BJ (cell line): ENCODE measurements at regions not wholly inside any gene's neighbourhood (a gene's known extent, or its start where the extent isn't known, plus 50 kb on each side); places are given as distances from the start of the nearest gene placed in this dataset.

Source experiments
- CTCF ChIA-PET: fragments of 350-600 bp; formaldehyde crosslinking; extraction: SDS; loops from one replicate; lab custom pipeline; 2021; ENCODE audit warnings: antibody characterized with exemption, inconsistent platforms; lab: Yijun Ruan, JAX
- POLR2A ChIA-PET: fragments of 300-600 bp; sonication (Branson Sonifier 250); formaldehyde crosslinking; extraction: SDS; loops from one replicate; lab custom pipeline; 2021; ENCODE audit warnings: antibody characterized with exemption; lab: Charles Lee
- DNase-seq: peaks from one replicate; pipeline ENCODE4 v3.0.0-alpha.2; 2011; ENCODE audit warnings: low read depth
- H3K27me3 ChIP-seq: 2 replicates; pipeline ENCODE4 v1.6.0; 2011; ENCODE audit warnings: low read length; ENCODE audit not compliant: control insufficient read depth, insufficient read depth
- H3K36me3 ChIP-seq: 2 replicates; pipeline ENCODE4 v1.5.1; 2011; ENCODE audit warnings: low read length; ENCODE audit not compliant: control insufficient read depth, insufficient read depth
- H3K4me3 ChIP-seq: 2 replicates; pipeline ENCODE4 v1.5.1; 2011; ENCODE audit warnings: low read depth, mild to moderate bottlenecking, control low read depth, low read length
- TF ChIP-seq, protein P1 (sequence below): IDR thresholded peaks from 2 replicates; pipeline ENCODE4 v1.5.1; 2011; ENCODE audit warnings: low read depth, mild to moderate bottlenecking, control low read depth, inconsistent platforms, low read length, moderate library complexity; ENCODE audit not compliant: insufficient read depth

DNA sequence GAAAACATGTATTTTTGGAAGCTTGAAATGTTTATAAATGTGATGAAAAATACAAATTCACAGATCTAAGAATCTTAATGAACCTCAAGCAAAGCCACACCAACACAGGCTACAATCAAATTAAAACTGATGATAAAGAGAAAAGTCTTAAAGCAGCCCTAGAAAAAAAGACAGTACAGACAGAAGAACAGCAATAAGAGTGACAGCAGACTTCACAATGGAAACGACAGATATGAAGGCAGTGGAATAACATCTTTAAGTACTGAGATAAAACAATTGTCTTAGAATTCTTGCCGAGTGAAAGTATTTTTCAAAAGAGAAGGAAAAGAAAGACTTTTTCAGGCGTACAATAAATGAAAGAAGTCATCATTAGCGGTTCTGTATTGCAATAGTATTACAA is 423.6 kb upstream of the LCORL start:
- POLR2A ChIA-PET, result no interaction called here
- CTCF ChIA-PET, result no interaction called here
- no peaks in the 10 kb centered on the region for H3K27me3 ChIP-seq
- DNase-seq, result no peak
- no peak overlapping the region for H3K4me3 ChIP-seq
- TF ChIP-seq, protein P1, sequence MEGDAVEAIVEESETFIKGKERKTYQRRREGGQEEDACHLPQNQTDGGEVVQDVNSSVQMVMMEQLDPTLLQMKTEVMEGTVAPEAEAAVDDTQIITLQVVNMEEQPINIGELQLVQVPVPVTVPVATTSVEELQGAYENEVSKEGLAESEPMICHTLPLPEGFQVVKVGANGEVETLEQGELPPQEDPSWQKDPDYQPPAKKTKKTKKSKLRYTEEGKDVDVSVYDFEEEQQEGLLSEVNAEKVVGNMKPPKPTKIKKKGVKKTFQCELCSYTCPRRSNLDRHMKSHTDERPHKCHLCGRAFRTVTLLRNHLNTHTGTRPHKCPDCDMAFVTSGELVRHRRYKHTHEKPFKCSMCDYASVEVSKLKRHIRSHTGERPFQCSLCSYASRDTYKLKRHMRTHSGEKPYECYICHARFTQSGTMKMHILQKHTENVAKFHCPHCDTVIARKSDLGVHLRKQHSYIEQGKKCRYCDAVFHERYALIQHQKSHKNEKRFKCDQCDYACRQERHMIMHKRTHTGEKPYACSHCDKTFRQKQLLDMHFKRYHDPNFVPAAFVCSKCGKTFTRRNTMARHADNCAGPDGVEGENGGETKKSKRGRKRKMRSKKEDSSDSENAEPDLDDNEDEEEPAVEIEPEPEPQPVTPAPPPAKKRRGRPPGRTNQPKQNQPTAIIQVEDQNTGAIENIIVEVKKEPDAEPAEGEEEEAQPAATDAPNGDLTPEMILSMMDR, result no peak
- H3K36me3 ChIP-seq, result no peaks in the 10 kb centered on the region

DNA sequence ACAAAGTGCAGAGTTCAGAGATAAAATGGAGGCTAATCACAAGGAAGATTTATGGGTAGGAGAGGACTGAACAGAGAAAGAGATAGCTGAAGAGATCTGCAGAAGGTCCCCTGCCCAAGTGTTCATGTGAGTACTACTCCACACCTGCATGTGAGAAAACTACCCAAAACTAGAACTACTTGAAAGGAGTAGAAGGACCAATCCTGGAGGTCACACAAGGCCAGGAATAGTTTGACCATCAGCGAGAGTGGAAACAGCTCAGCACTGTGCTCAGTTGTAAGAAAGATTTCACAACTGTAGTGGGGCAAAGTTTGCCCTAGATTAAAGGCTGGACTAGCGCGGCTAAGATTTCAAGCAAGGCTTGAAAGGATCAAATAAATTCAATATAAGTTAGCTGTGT is 422.7 kb upstream of the LCORL start:
- H3K27me3 ChIP-seq, result no peaks in the 10 kb centered on the region
- TF ChIP-seq, protein P1, result no peak
- H3K36me3 ChIP-seq, result no peaks in the 10 kb centered on the region
- DNase-seq, result no peak
- CTCF ChIA-PET, result no interaction called here
- no peak overlapping the region for H3K4me3 ChIP-seq
- POLR2A ChIA-PET, result no interaction called here

DNA sequence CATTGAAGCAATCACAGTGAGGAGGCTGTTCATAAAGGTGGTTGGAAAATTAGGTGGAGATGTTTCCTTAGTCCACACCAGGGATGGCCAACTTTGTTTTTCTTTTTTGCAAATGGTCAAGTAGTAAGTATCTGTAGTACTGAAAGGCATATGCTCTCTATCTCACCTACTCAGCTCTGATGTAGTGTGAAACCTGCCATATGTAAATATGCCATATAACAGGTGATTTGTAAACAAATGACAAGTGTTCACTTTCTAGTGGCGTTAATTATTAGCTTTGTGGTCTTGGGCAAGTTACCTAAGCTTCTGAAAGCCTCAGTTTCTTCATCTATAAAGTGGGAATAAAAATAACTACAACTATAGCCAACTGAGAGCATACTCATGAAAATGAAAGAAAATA is 421.4 kb upstream of the LCORL start:
- Histone ChIP-seq H3K4me3 (no peak overlapping the region), H3K27me3 (no peaks in the 10 kb centered on the region), H3K36me3 (no peaks in the 10 kb centered on the region)
- POLR2A ChIA-PET, result no interaction called here
- DNase-seq, result no peak
- CTCF ChIA-PET, result no interaction called here
- TF ChIP-seq, protein P1, result no peak

DNA sequence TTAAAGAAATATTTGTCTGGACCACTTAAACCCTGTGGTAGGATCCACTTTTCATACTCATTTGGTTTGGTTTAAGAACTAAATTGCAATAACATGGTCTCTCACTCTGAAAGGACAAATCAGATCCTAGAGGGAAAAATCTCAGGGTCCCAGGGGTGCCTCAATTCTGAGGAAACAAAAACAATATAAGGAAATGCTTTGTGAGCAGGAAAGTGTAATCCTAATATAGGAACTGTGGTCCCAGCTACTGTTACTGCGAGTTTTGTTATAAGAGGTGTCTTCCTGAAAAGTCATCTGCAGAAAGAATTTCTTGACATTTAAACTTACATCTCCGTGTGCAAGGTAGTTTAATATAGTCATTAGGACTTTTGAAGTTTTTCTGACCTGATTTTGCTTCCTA is 420.1 kb upstream of the LCORL start:
- TF ChIP-seq, protein P1, result no peak
- no peaks in the 10 kb centered on the region for H3K36me3 ChIP-seq
- ChIA-PET POLR2A (no interaction called here), CTCF (no interaction called here)
- no peaks in the 10 kb centered on the region for H3K27me3 ChIP-seq
- H3K4me3 ChIP-seq, result no peak overlapping the region
- no peak for DNase-seq

DNA sequence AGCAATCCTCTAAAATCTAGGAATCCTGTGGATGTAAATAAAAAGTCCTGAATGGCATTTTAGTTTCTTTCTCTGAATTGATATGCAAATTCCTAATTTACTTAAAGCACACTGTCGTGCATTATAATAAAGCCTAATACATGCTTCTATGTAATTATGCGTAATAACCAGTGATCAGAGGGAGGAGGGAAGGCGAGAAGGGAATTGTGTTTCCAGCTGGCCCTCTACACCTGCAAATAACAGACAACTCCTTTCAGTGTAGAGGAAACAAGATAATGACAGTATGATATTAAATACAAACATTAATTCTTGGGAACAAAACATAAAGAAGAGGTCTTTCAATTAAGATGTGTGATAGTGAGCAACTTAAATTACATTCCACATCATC is 419.6 kb upstream of the LCORL start:
- ChIA-PET CTCF (no interaction called here), POLR2A (no interaction called here)
- TF ChIP-seq, protein P1, result no peak
- no peak for DNase-seq
- H3K36me3 ChIP-seq, result no peaks in the 10 kb centered on the region
- H3K4me3 ChIP-seq, result no peak overlapping the region
- no peaks in the 10 kb centered on the region for H3K27me3 ChIP-seq
